D721Med (cell line): ENCODE measurements at regions not wholly inside any gene's neighbourhood (a gene's known extent, or its start where the extent isn't known, plus 50 kb on each side); places are given as distances from the start of the nearest gene placed in this dataset.
"Not testable (repeated sequence)": the region's sequence is repeated elsewhere in the genome, so short reads cannot be mapped to it uniquely, and the experiment has no call there.

Experiments
- DNase-seq: peaks from one replicate; pipeline ENCODE4 v3.0.0; 2011; ENCODE audit warnings: low spot score; ENCODE audit not compliant: insufficient read length
- FAIRE-seq: peaks from 2 replicates; lab custom pipeline; 2011; peaks lifted over from hg19 to GRCh38; lab: Jason Lieb, UNC
- TF ChIP-seq, protein P1 (sequence below): IDR thresholded peaks from 2 replicates; pipeline ENCODE4 v1.5.1; 2012; ENCODE audit warnings: mild to moderate bottlenecking, control low read depth; ENCODE audit not compliant: insufficient read depth; ENCODE audit errors: missing control alignments

DNA sequence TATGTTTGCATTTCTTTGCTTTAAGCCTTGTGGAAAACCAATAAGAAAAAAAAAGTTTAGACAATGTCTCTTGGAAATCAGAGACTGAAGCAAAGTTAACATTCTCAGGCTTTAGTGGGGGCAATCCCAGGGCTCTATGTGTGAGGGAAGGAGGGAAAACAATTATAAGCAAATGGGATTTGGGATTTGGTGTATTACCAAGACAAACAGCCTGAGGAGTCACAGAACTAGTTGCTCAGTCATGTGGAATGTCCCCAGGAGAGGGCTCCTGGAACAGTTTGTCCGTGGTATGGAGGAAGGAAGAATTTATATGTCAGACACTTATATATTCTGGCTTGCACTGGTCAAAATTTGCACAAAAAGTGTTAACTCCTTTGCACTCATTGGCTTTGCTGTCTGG is 562.9 kb upstream of the TPK1 start:
- FAIRE-seq (no peak), DNase-seq (no peak)
- TF ChIP-seq, protein P1, sequence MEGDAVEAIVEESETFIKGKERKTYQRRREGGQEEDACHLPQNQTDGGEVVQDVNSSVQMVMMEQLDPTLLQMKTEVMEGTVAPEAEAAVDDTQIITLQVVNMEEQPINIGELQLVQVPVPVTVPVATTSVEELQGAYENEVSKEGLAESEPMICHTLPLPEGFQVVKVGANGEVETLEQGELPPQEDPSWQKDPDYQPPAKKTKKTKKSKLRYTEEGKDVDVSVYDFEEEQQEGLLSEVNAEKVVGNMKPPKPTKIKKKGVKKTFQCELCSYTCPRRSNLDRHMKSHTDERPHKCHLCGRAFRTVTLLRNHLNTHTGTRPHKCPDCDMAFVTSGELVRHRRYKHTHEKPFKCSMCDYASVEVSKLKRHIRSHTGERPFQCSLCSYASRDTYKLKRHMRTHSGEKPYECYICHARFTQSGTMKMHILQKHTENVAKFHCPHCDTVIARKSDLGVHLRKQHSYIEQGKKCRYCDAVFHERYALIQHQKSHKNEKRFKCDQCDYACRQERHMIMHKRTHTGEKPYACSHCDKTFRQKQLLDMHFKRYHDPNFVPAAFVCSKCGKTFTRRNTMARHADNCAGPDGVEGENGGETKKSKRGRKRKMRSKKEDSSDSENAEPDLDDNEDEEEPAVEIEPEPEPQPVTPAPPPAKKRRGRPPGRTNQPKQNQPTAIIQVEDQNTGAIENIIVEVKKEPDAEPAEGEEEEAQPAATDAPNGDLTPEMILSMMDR, result no peak

DNA sequence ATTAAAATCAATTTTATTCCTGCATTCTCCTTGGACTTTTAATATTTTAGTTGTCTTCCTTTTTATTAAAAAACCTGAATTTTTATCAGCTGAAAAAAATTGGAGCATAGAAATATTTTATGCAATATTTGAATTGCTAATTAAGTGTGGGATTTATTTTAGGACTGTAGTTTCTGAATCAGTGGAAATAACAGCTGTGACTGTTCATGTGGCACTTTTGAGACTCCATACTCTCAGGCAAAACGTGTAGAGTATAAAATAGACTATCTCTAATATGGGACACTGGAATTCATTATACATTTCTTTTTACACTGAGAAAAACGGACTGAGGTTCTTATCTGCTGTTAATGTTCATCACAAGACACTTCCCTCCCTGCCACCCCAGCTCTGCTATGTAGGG is 558.3 kb upstream of the TPK1 start:
- TF ChIP-seq, protein P1, result no peak
- FAIRE-seq, result no peak
- DNase-seq, result no peak

DNA sequence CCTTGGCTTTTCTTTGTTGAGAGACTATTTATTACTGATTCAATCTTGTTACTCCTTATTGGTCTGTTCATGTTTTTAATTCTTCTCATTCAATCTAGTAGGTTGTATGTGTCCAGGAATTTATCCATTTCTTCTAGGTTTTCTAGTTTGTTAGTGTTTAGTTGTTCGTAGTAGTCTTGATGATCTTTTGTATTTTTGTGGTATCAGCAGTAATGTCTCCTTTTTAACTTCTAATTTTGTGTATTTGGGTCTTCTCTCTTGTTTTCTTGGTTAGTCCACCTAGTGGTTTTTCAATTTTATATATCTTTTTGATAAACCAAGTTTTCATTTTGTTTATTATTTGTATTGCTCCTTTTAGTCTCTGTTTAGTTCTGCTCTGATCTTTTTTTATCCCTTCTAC is 546.9 kb upstream of the TPK1 start:
- DNase-seq, result no peak
- TF ChIP-seq, protein P1, result no peak
- FAIRE-seq, result no peak

DNA sequence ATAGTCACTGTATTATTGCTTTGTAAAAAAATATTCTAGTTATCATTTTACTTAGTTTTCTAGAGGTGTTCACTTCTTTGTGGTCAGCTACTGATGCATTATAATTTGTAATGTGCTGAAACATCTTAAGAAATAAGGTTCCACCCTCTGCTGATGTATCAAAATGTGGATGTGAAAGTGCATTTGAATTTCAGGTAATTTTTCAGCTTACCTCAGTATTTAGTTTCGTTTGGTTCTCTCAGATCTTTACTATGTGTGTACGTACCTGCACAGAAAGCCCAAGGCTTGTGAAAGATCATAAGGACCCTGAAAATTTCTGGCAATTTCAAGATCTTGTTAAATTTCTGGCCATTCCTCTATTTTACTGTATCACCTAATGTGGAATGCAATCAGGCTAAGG is 542.3 kb upstream of the TPK1 start:
- no peak for FAIRE-seq
- TF ChIP-seq, protein P1, result no peak
- DNase-seq, result no peak

DNA sequence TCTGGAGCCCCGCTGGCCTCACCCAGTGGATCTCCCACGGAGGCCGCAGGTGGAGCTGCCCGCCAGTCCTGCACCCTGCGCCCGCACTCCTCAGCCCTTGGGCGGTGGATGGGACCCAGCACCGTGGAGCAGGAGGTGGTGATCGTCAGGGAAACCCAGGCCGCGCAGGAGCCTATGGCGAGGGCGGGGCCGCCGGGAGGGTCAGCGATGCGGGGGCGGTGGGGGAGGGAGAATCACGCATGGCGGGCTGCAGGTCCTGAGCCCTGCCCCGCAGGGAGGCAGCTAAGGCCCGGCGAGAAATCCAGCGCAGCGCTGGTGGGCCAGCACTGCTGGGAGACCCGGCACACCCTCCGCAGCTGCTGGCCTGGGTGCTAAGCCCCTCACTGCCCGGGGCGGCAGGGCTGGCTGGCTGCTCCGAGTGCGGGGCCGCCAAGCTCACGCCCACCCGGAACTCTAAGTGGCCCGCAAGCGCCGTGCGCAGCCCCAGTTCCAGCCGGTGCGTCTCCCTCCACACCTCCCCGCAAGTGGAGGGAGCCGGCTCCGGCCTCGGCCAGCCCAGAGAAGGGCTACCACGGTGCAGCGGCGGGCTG is 524.8 kb upstream of the TPK1 start:
- TF ChIP-seq, protein P1, result no peak
- FAIRE-seq (no peak), DNase-seq (no peak)

DNA sequence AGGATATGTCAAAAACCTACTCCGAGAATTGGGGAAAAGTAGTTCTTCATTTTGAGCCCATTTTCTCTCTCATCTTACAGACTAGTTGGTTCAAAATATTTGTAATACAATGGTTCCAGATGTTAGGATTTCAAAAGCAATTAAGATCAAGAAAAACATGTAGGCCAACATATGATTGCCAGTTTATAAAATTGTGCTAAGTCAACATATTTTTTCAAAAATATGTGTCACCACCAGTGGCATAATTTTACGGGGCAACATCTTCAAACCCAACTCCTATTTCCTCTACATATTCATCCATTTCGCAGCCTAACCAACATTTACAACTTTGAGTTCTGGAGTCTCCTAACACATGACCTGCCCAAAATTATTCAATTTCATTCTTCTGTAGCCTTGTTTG is 514.5 kb upstream of the TPK1 start:
- FAIRE-seq, result no peak
- TF ChIP-seq, protein P1, result no peak
- no peak for DNase-seq

DNA sequence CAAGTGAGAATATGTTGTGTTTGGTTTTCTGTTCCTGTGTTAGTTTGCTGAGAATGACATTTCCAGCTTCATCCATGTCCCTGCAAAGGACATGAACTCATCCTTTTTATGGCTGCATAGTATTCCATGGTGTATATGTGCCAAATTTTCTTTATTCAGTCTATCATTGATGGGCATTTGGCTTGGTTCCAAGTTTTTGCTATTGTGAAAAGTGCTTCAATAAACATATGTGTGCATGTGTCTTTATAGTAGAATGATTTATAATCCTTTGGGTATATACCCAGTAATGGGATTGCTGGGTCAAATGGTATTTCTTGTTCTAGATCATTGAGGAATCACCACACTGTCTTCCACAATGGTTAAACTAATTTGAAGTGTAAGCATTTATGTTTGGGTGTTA is 513.6 kb upstream of the TPK1 start:
- DNase-seq, FAIRE-seq: not testable (repeated sequence)

DNA sequence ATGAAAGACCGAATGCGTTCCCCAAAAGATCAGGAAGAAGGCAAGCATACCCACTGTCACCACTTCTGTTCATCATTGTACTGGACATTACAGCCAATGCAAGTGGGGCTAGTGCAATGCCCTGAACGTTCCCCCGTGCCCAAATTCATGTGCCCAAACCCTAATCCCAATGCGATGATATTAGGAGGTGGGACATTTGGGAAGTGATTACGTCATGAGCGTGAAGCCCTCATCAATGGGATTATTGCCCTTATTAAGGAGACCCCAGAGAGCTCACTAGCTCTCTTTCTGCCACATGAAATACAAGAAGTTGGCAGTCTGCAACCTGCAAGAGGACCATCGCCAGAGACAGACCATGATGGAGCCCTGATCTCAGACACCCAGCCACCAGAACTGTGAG is 511.4 kb upstream of the TPK1 start:
- DNase-seq (no peak), FAIRE-seq (no peak)
- TF ChIP-seq, protein P1, result no peak
